ENCODE measurements at regions not wholly inside any gene's neighbourhood (a gene's known extent, or its start where the extent isn't known, plus 50 kb on each side); places are given as distances from the start of the nearest gene placed in this dataset.

- Histone ChIP-seq H3K27me3 (no peaks in the 10 kb centered on the region), H3K9me3 (no peaks in the 10 kb centered on the region), H3K36me3 (no peaks in the 10 kb centered on the region), H3K4me1 (no peaks in the 10 kb centered on the region), H3K4me3 (no peak overlapping the region), H3K27ac (no peak overlapping the region)
- DNase-seq (ENCODE audit: extremely low spot score in 2 of 2) = no peak
- intact Hi-C loops (cut with DNase I) = no loop called here
- TF ChIP-seq POLR2AphosphoS5 (IDR thresholded peaks at IDR 0.05; ENCODE audit: insufficient read depth in 1 of 2, low read depth in 1 of 2) = no peak
- TF ChIP-seq POLR2A (IDR thresholded peaks at IDR 0.05) = no peak
- no peak for TF ChIP-seq CTCF (IDR thresholded peaks at IDR 0.05)
Measured at GRCh38 chr17:34799751-34800150, 161.5 kb downstream of the CCT6B start.

GRCh38 chr17:34798581-34798980 lies 162.7 kb downstream of the CCT6B start:
- TF ChIP-seq POLR2A (IDR thresholded peaks at IDR 0.05) (no peak), POLR2AphosphoS5 (IDR thresholded peaks at IDR 0.05; ENCODE audit: insufficient read depth in 1 of 2, low read depth in 1 of 2) (no peak), CTCF (IDR thresholded peaks at IDR 0.05) (no peak)
- H3K4me1 ChIP-seq = no peaks in the 10 kb centered on the region
- H3K9me3 ChIP-seq = no peaks in the 10 kb centered on the region
- no peak for DNase-seq (ENCODE audit: extremely low spot score in 2 of 2)
- H3K27me3 ChIP-seq = no peaks in the 10 kb centered on the region
- intact Hi-C loops (cut with DNase I) = no loop called here
- no peak overlapping the region for H3K4me3 ChIP-seq
- H3K27ac ChIP-seq = no peak overlapping the region
- H3K36me3 ChIP-seq = no peaks in the 10 kb centered on the region

GRCh38 chr17:34797720-34798119 lies 163.5 kb downstream of the CCT6B start:
- no peaks in the 10 kb centered on the region for H3K36me3 ChIP-seq
- TF ChIP-seq POLR2AphosphoS5 (IDR thresholded peaks at IDR 0.05; ENCODE audit: insufficient read depth in 1 of 2, low read depth in 1 of 2) = no peak
- TF ChIP-seq CTCF (IDR thresholded peaks at IDR 0.05) = no peak
- no peak for TF ChIP-seq POLR2A (IDR thresholded peaks at IDR 0.05)
- intact Hi-C loops (cut with DNase I) = no loop called here
- no peak overlapping the region for H3K4me3 ChIP-seq
- H3K27ac ChIP-seq = no peak overlapping the region
- DNase-seq (ENCODE audit: extremely low spot score in 2 of 2) = no peak
- no peaks in the 10 kb centered on the region for H3K4me1 ChIP-seq
- H3K9me3 ChIP-seq = no peaks in the 10 kb centered on the region
- no peaks in the 10 kb centered on the region for H3K27me3 ChIP-seq

- intact Hi-C loops (cut with DNase I) = no loop called here
- Histone ChIP-seq H3K36me3 (no peaks in the 10 kb centered on the region), H3K4me3 (no peak overlapping the region), H3K27me3 (no peaks in the 10 kb centered on the region), H3K9me3 (no peaks in the 10 kb centered on the region), H3K27ac (no peak overlapping the region), H3K4me1 (no peaks in the 10 kb centered on the region)
- DNase-seq (ENCODE audit: extremely low spot score in 2 of 2) = no peak
- TF ChIP-seq POLR2AphosphoS5 (IDR thresholded peaks at IDR 0.05; ENCODE audit: insufficient read depth in 1 of 2, low read depth in 1 of 2) (no peak), POLR2A (IDR thresholded peaks at IDR 0.05) (no peak), CTCF (IDR thresholded peaks at IDR 0.05) (no peak)
Measured at GRCh38 chr17:34793231-34793908, 167.9 kb downstream of the CCT6B start.

GRCh38 chr17:34788696-34789095 lies 172.6 kb downstream of the CCT6B start:
- H3K9me3 ChIP-seq = no peaks in the 10 kb centered on the region
- DNase-seq (ENCODE audit: extremely low spot score in 2 of 2) = no peak
- H3K36me3 ChIP-seq = no peaks in the 10 kb centered on the region
- H3K27me3 ChIP-seq = no peaks in the 10 kb centered on the region
- intact Hi-C loops (cut with DNase I) = no loop called here
- H3K4me3 ChIP-seq = no peak overlapping the region
- no peaks in the 10 kb centered on the region for H3K4me1 ChIP-seq
- TF ChIP-seq CTCF (IDR thresholded peaks at IDR 0.05) (no peak), POLR2AphosphoS5 (IDR thresholded peaks at IDR 0.05; ENCODE audit: insufficient read depth in 1 of 2, low read depth in 1 of 2) (no peak), POLR2A (IDR thresholded peaks at IDR 0.05) (no peak)
- H3K27ac ChIP-seq = no peak overlapping the region

Measured in vagina (tissue), 2 donors.